Right atrium auricular region (tissue), 2 donors: ENCODE measurements at regions not wholly inside any gene's neighbourhood (a gene's known extent, or its start where the extent isn't known, plus 50 kb on each side); places are given as distances from the start of the nearest gene placed in this dataset.

Source experiments
- DNase-seq: peaks from one replicate; pipeline ENCODE4 v3.0.0-alpha.2; 2019; ENCODE audit warnings: low spot score
- H3K27ac ChIP-seq, 2 donors: fragments of 200-600 bp; sonication (generic); 1 replicate in 1 of 2; 2 replicates in 1 of 2; pipeline ENCODE4 v1.5.1; 2016 to 2019
- H3K27me3 ChIP-seq, 2 donors: fragments of 200-600 bp; sonication (generic); one replicate each; pipeline versions ENCODE4 v1.5.1 to v1.6.0; 2017 to 2019
- H3K36me3 ChIP-seq: fragments of 200-600 bp; sonication (generic); one replicate; pipeline ENCODE4 v1.5.1; 2016
- H3K4me1 ChIP-seq, 2 donors: fragments of 200-600 bp; sonication (generic); one replicate each; pipeline versions ENCODE4 v1.5.1 to v1.6.0; 2017 to 2019
- H3K4me3 ChIP-seq, 2 donors: fragments of 200-600 bp; sonication (generic); 1 replicate in 1 of 2; 2 replicates in 1 of 2; pipeline ENCODE4 v1.5.1; 2017 to 2019; ENCODE audit warnings: mild to moderate bottlenecking in 1 of 2, moderate library complexity in 1 of 2
- H3K9me3 ChIP-seq, 2 donors: fragments of 200-600 bp; sonication (generic); one replicate each; pipeline ENCODE4 v1.5.1; 2019
- CTCF ChIP-seq, 2 donors: fragments of 200-600 bp; sonication (generic); IDR thresholded peaks; one replicate each; pipeline ENCODE4 v1.5.1; 2019; ENCODE audit warnings: antibody characterized with exemption in 2 of 2

GRCh38 chr18:73918816-73919215 lies 228.8 kb downstream of the FBXO15 start:
- no peaks in the 10 kb centered on the region for H3K36me3 ChIP-seq
- no peaks in the 10 kb centered on the region for H3K4me1 ChIP-seq
- H3K27ac ChIP-seq, result no peak overlapping the region
- no peak overlapping the region for H3K4me3 ChIP-seq
- no peaks in the 10 kb centered on the region for H3K27me3 ChIP-seq
- no peak for DNase-seq
- TF ChIP-seq CTCF (IDR thresholded peaks at IDR 0.05), result no peak
- H3K9me3 ChIP-seq, result no peaks in the 10 kb centered on the region

DNA sequence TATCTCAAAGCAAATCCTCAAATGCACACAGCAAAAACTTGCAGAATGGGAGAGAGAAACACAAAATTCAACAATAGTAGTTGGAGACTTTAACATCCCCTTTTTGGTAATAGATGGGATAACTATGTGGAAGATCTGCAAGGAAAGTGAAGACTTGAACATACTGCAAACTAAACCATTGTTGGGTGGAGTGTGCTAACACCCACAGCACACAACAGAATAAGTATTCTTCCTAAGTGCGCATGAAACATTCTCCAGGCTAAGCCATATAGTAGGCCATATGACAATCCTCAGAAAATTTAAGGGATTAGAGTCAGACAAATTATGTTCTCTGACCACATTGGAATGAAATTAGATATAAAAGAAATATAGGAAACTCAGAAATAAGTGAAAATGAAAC lies 230.6 kb downstream of the FBXO15 start:
- no peak for DNase-seq
- H3K27me3 ChIP-seq, result no peaks in the 10 kb centered on the region
- no peaks in the 10 kb centered on the region for H3K36me3 ChIP-seq
- no peaks in the 10 kb centered on the region for H3K9me3 ChIP-seq
- no peak overlapping the region for H3K27ac ChIP-seq
- no peak for TF ChIP-seq CTCF (IDR thresholded peaks at IDR 0.05)
- no peak overlapping the region for H3K4me3 ChIP-seq
- no peaks in the 10 kb centered on the region for H3K4me1 ChIP-seq

GRCh38 chr18:73913505-73913904 lies 234.1 kb downstream of the FBXO15 start:
- H3K27ac ChIP-seq, result no peak overlapping the region
- DNase-seq, result no peak
- H3K4me1 ChIP-seq, result no peaks in the 10 kb centered on the region
- no peak overlapping the region for H3K4me3 ChIP-seq
- no peaks in the 10 kb centered on the region for H3K36me3 ChIP-seq
- H3K27me3 ChIP-seq, result no peaks in the 10 kb centered on the region
- no peaks in the 10 kb centered on the region for H3K9me3 ChIP-seq
- TF ChIP-seq CTCF (IDR thresholded peaks at IDR 0.05), result no peak

- Histone ChIP-seq H3K27ac (no peak overlapping the region), H3K27me3 (no peaks in the 10 kb centered on the region)
- no peak for TF ChIP-seq CTCF (IDR thresholded peaks at IDR 0.05)
These were observed 239.3 kb downstream of the FBXO15 start for GRCh38 chr18:73908323-73908722.

DNA sequence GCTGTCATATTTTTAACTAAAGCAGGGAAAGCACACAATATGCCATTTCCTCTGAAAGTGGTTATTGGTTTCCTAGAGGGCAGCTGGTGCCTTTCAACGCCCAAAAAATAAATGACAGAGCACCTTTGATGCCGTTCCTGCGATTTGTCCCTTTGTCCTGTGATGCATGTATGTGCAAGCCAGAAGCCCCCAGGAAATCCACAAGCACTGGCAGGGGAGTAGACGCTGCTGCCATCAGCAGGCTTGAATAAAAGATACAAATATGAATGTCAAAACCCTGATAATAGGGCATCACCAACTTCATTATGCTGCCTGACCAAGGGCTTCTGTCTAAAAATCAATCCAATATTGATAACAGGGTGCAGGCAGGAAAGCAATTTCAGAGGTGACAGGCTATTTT lies 246.1 kb downstream of the FBXO15 start:
- H3K27ac ChIP-seq, result no peak overlapping the region
- no peaks in the 10 kb centered on the region for H3K27me3 ChIP-seq
- TF ChIP-seq CTCF (IDR thresholded peaks at IDR 0.05), result no peak
- H3K9me3 ChIP-seq, result no peaks in the 10 kb centered on the region
- H3K36me3 ChIP-seq, result no peaks in the 10 kb centered on the region
- DNase-seq, result no peak
- H3K4me3 ChIP-seq, result no peak overlapping the region
- no peaks in the 10 kb centered on the region for H3K4me1 ChIP-seq

More at GRCh38 chr18:73908323-73908722, 239.3 kb downstream of the FBXO15 start:
- no peaks in the 10 kb centered on the region for H3K4me1 ChIP-seq
- no peaks in the 10 kb centered on the region for H3K36me3 ChIP-seq
- no peak for DNase-seq
- no peaks in the 10 kb centered on the region for H3K9me3 ChIP-seq
- no peak overlapping the region for H3K4me3 ChIP-seq

DNA sequence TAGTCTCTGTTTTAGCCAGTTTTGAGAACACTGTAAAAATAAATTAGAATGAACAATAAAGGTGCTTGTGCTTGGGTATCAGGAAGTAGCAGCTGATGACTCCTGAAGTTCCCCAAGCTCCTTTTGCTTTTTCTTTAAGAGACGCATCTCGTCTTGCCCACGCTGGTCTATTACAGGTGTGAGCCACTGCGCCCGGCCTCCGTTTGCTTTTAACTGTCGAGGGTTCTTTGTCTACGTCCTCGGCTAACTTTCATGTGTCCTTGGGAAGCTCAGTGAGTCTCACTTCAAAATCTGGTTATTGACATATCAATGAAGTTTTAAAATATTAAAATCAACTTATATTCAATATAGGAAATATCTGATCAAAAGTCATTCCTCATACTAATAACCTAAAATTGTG lies 246.5 kb downstream of the FBXO15 start:
- H3K4me1 ChIP-seq, result no peaks in the 10 kb centered on the region
- no peak overlapping the region for H3K4me3 ChIP-seq
- H3K27ac ChIP-seq, result no peak overlapping the region
- H3K9me3 ChIP-seq, result no peaks in the 10 kb centered on the region
- no peaks in the 10 kb centered on the region for H3K27me3 ChIP-seq
- no peak for TF ChIP-seq CTCF (IDR thresholded peaks at IDR 0.05)
- DNase-seq, result no peak
- no peaks in the 10 kb centered on the region for H3K36me3 ChIP-seq
